HCT116 (cell line): ENCODE measurements at regions not wholly inside any gene's neighbourhood (a gene's known extent, or its start where the extent isn't known, plus 50 kb on each side); places are given as distances from the start of the nearest gene placed in this dataset.

Experiments used
- ATAC-seq: fragments of 200-7000 bp; cut with Tn5 transposase; 2 replicates; pipeline ENCODE4 v1.9.1; 2020; ENCODE audit warnings: mild to moderate bottlenecking, moderate library complexity
- BruUV-seq: library from RNA; stranded (reverse); fragments of 400-500 nt; replicated peaks from 2 replicates; lab custom pipeline; 2021; lab: Mats Ljungman, UMichigan
- CTCF ChIA-PET: fragments of 300-600 bp; sonication (Branson Sonifier 250); formaldehyde crosslinking; loops from one replicate; lab custom pipeline; 2021; ENCODE audit warnings: antibody characterized with exemption; lab: Charles Lee
- POLR2A ChIA-PET: fragments of 300-600, 350-600 bp; sonication (Branson Sonifier 250); formaldehyde crosslinking; loops from one replicate; lab custom pipeline; 2021; ENCODE audit warnings: antibody characterized with exemption; lab: Charles Lee
- RAD21 ChIA-PET, 2 experiments: fragments of 300-600 bp; sonication (Branson Sonifier 250); formaldehyde crosslinking; loops; one replicate each; lab custom pipeline; 2023; ENCODE audit warnings: low total read pairs in 2 of 2; ENCODE audit not compliant: uncharacterized antibody in 2 of 2, unreplicated experiment in 2 of 2, low non-redundant PET in 1 of 2; lab: Charles Lee
- DNase-seq: peaks from one replicate; pipeline ENCODE4 v3.0.0-alpha.2; 2010; ENCODE audit warnings: low read depth, low spot score
- H2AFZ ChIP-seq: fragments of 200-600 bp; shearing (Covaris generic), sonication (generic); 2 replicates; pipeline ENCODE4 v1.6.1; 2017; ENCODE audit warnings: low read depth, mixed run types, mixed read lengths, antibody characterized with exemption, low read length; ENCODE audit not compliant: poor library complexity, severe bottlenecking
- H3K27ac ChIP-seq: 2 replicates; pipeline ENCODE4 v1.5.1; 2012; ENCODE audit warnings: low read depth, low read length
- H3K27me3 ChIP-seq: fragments of 200-600 bp; sonication (generic); 2 replicates; pipeline ENCODE4 v1.6.1; 2016; ENCODE audit warnings: mixed run types, low read length, mixed read lengths; ENCODE audit not compliant: insufficient read depth
- H3K36me3 ChIP-seq, 2 experiments: fragments of 200-500 bp in 1 of 2; fragments of 200-600 bp in 1 of 2; sonication (Bioruptor generic) in 1 of 2; sonication (generic) in 1 of 2; 2 replicates each; pipeline versions ENCODE4 v1.5.1 to v1.6.1; 2014 to 2016; ENCODE audit warnings: low read length in 2 of 2, inconsistent platforms in 1 of 2, mixed read lengths in 1 of 2, mixed run types in 1 of 2; ENCODE audit not compliant: insufficient read depth in 2 of 2, control insufficient read depth in 1 of 2
- H3K4me1 ChIP-seq, 2 experiments: fragments of 200-600 bp in 1 of 2; sonication (generic) in 1 of 2; 2 replicates each; pipeline versions ENCODE4 v1.5.1 to v1.6.1; 2012 to 2017; ENCODE audit warnings: low read length in 2 of 2, inconsistent platforms in 1 of 2, mild to moderate bottlenecking in 1 of 2, mixed read lengths in 1 of 2, mixed run types in 1 of 2, moderate library complexity in 1 of 2; ENCODE audit not compliant: insufficient read depth in 2 of 2, control insufficient read depth in 1 of 2
- H3K4me2 ChIP-seq: fragments of 200-600 bp; sonication (generic); 2 replicates; pipeline ENCODE4 v1.6.1; 2017; ENCODE audit warnings: mixed run types, low read length, mixed read lengths
- H3K4me3 ChIP-seq, 2 experiments: fragments of 200-600 bp in 1 of 2; sonication (generic) in 1 of 2; replicated peaks in 1 of 2; 2 replicates each; pipeline ENCODE4 v1.5.1; 2011 to 2016; ENCODE audit warnings: low read length in 2 of 2, control low read depth in 1 of 2, low read depth in 1 of 2, mild to moderate bottlenecking in 1 of 2, mixed read lengths in 1 of 2, mixed run types in 1 of 2
- H3K79me2 ChIP-seq: fragments of 200-600 bp; sonication (generic); 2 replicates; pipeline ENCODE4 v1.6.1; 2017; ENCODE audit warnings: mild to moderate bottlenecking, mixed run types, low read length, moderate library complexity, mixed read lengths; ENCODE audit not compliant: insufficient read depth
- H3K9ac ChIP-seq: fragments of 200-600 bp; sonication (generic); 2 replicates; pipeline ENCODE4 v1.6.1; 2016; ENCODE audit warnings: low read length, mixed read lengths
- H3K9me2 ChIP-seq: fragments of 200-600 bp; sonication (generic), shearing (Covaris generic); 2 replicates; pipeline ENCODE4 v1.6.1; 2017; ENCODE audit warnings: mixed run types, mild to moderate bottlenecking, moderate library complexity; ENCODE audit not compliant: insufficient read depth
- H3K9me3 ChIP-seq, 2 experiments: fragments of 200-500 bp in 1 of 2; fragments of 200-600 bp in 1 of 2; sonication (Bioruptor generic) in 1 of 2; sonication (generic) in 1 of 2; 2 replicates each; pipeline ENCODE4 v1.6.1; 2014 to 2017; ENCODE audit warnings: low read length in 2 of 2, mixed read lengths in 2 of 2, inconsistent platforms in 1 of 2, low read depth in 1 of 2, mild to moderate bottlenecking in 1 of 2, mixed run types in 1 of 2, moderate library complexity in 1 of 2; ENCODE audit not compliant: control insufficient read depth in 1 of 2, insufficient read depth in 1 of 2
- H4K20me1 ChIP-seq: fragments of 200-600 bp; sonication (generic), shearing (Covaris generic); 2 replicates; pipeline ENCODE4 v1.6.1; 2017; ENCODE audit warnings: mixed run types, mild to moderate bottlenecking, moderate library complexity; ENCODE audit not compliant: insufficient read depth
- CBX3 ChIP-seq: IDR thresholded peaks from 2 replicates; pipeline ENCODE4 v1.6.1; 2012; ENCODE audit warnings: low read depth
- CTCF ChIP-seq, 3 experiments: fragments of 200-600 bp in 1 of 3; sonication (generic) in 1 of 3; IDR thresholded peaks in 2 of 3; conservative IDR thresholded peaks in 1 of 3; 2 replicates each; pipeline ENCODE4 v1.5.1; 2012 to 2017; ENCODE audit warnings: low read depth in 2 of 3, low read length in 2 of 3, antibody characterized with exemption in 1 of 3, borderline replicate concordance in 1 of 3, control low read depth in 1 of 3, mild to moderate bottlenecking in 1 of 3, mixed read lengths in 1 of 3, mixed run types in 1 of 3, moderate library complexity in 1 of 3; ENCODE audit not compliant: insufficient read depth in 1 of 3
- ELF1 ChIP-seq: IDR thresholded peaks from 2 replicates; pipeline ENCODE4 v1.6.1; 2012; ENCODE audit warnings: low read depth, borderline replicate concordance
- EZH2 ChIP-seq: fragments of 200-600 bp; sonication (generic); IDR thresholded peaks from 2 replicates; pipeline ENCODE4 v1.6.1; 2017; ENCODE audit warnings: antibody characterized with exemption, mixed run types
- FOSL1 ChIP-seq: IDR thresholded peaks from 2 replicates; pipeline ENCODE4 v1.6.1; 2012; ENCODE audit warnings: low read depth
- POLR2A ChIP-seq: IDR thresholded peaks from 2 replicates; pipeline ENCODE4 v1.7.0; 2011; ENCODE audit warnings: borderline replicate concordance; ENCODE audit not compliant: insufficient read depth, insufficient read length; ENCODE audit errors: extremely low read depth
- POLR2AphosphoS5 ChIP-seq: IDR thresholded peaks from 2 replicates; pipeline ENCODE4 v1.6.1; 2011; ENCODE audit warnings: mild to moderate bottlenecking, low read depth, low read length, moderate library complexity
- RAD21 ChIP-seq: IDR thresholded peaks from 2 replicates; pipeline ENCODE4 v1.6.1; 2012; ENCODE audit warnings: low read depth, mild to moderate bottlenecking
- REST ChIP-seq: IDR thresholded peaks from 2 replicates; pipeline ENCODE4 v1.6.1; 2012; ENCODE audit warnings: low read depth
- SIN3A ChIP-seq: IDR thresholded peaks from 2 replicates; pipeline ENCODE4 v1.6.1; 2012; ENCODE audit warnings: low read depth
- SP1 ChIP-seq: IDR thresholded peaks from 2 replicates; pipeline ENCODE4 v1.6.1; 2012; ENCODE audit warnings: low read depth
- SRF ChIP-seq: IDR thresholded peaks from 2 replicates; pipeline ENCODE4 v1.6.1; 2012; ENCODE audit warnings: low read depth
- TCF7L2 ChIP-seq: IDR thresholded peaks from 2 replicates; pipeline ENCODE4 v1.7.0; 2011; ENCODE audit warnings: borderline replicate concordance, inconsistent platforms; ENCODE audit not compliant: insufficient read depth, insufficient read length; ENCODE audit errors: extremely low read depth
- YY1 ChIP-seq: IDR thresholded peaks from 2 replicates; pipeline ENCODE4 v1.6.1; 2011; ENCODE audit warnings: low read length, low read depth, moderate library complexity, mild to moderate bottlenecking; ENCODE audit not compliant: insufficient replicate concordance; ENCODE audit errors: extremely low read depth
- ZBTB33 ChIP-seq: IDR thresholded peaks from 2 replicates; pipeline ENCODE4 v1.6.1; 2011; ENCODE audit warnings: mild to moderate bottlenecking, low read length, moderate library complexity; ENCODE audit not compliant: insufficient replicate concordance; ENCODE audit errors: extremely low read depth
- ZNF274 ChIP-seq: fragments of 200-500 bp; sonication (Bioruptor generic); IDR thresholded peaks from 2 replicates; pipeline ENCODE4 v1.6.1; 2014; ENCODE audit warnings: mild to moderate bottlenecking, low read depth, low read length, inconsistent platforms
- intact Hi-C: fragments of 100-400 bp; cut with micrococcal nuclease; formaldehyde crosslinking; loops from 2 replicates; pipeline ENCODE4 v1.10.0; 2022

GRCh38 chr13:40178130-40178529 lies 488.3 kb downstream of the FOXO1 start (continued):
- TF ChIP-seq TCF7L2: no peak
- TF ChIP-seq POLR2A: no peak
- no peak for TF ChIP-seq CBX3
- no peak for TF ChIP-seq ELF1
- TF ChIP-seq YY1: no peak
- TF ChIP-seq ZNF274: no peak
- no peak for TF ChIP-seq ZBTB33
- TF ChIP-seq SIN3A: no peak
- TF ChIP-seq SP1: no peak
- TF ChIP-seq EZH2: no peak

GRCh38 chr13:40179445-40180281 lies 486.8 kb downstream of the FOXO1 start:
- Histone ChIP-seq H3K9me2 (no peaks in the 10 kb centered on the region; the same call in 1 of the 2 replicates), H3K79me2 (no peaks in the 10 kb centered on the region), H4K20me1 (no peaks in the 10 kb centered on the region), H3K4me2 (no peak overlapping the region), H3K27me3 (no peaks in the 10 kb centered on the region), H3K36me3 (no peaks in the 10 kb centered on the region; a peak in 1 of 4 replicates), H3K9me3 (no peaks in the 10 kb centered on the region), H3K9ac (no peak overlapping the region), H3K27ac (no peak overlapping the region), H3K4me3 (no peak overlapping the region), H2AFZ (no peak overlapping the region), H3K4me1 (no peaks in the 10 kb centered on the region)
- DNase-seq: no peak
- POLR2A ChIA-PET: no interaction called here
- RAD21 ChIA-PET: no interaction called here
- CTCF ChIA-PET: no interaction called here
- no TSS peak for BruUV-seq
- intact Hi-C loops: no loop called here
- ATAC-seq: no peak
- no peak for TF ChIP-seq POLR2A
- no peak for TF ChIP-seq ZNF274
- no peak for TF ChIP-seq FOSL1
- TF ChIP-seq CTCF (IDR thresholded peaks at IDR 0.05 in 2 of 3, conservative IDR thresholded peaks at IDR 0.05 in 1 of 3; ENCODE audit: borderline replicate concordance in 1 of 3, insufficient read depth in 1 of 3, low read depth in 2 of 3, low read length in 2 of 3): no peak
- no peak for TF ChIP-seq EZH2
- TF ChIP-seq SRF: no peak
- no peak for TF ChIP-seq POLR2AphosphoS5
- TF ChIP-seq SP1: no peak
- no peak for TF ChIP-seq REST
- TF ChIP-seq TCF7L2: no peak
- TF ChIP-seq RAD21: no peak
